ENCODE measurements at regions not wholly inside any gene's neighbourhood (a gene's known extent, or its start where the extent isn't known, plus 50 kb on each side); places are given as distances from the start of the nearest gene placed in this dataset.

DNA sequence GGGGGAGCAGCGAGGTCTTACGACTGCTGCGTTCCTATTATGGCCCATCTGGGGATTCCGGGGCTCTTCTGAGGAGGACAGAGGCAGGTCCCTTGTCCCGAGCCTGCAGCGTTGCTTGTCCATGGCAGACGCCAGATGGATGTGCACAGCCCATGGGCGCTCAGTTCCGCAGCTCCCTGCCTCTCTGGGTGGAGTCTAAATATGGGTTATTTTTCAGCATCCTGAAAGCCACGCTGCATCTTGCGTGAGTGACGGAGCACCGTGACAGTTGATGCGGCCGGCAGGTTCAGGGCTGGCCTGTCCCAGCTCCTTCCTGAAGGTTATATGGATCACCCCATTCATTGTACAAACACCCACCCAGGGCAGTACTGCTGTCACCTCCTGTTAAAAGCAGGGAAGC lies 1169.4 kb downstream of the BRD1 start:
- TF ChIP-seq, protein P1, sequence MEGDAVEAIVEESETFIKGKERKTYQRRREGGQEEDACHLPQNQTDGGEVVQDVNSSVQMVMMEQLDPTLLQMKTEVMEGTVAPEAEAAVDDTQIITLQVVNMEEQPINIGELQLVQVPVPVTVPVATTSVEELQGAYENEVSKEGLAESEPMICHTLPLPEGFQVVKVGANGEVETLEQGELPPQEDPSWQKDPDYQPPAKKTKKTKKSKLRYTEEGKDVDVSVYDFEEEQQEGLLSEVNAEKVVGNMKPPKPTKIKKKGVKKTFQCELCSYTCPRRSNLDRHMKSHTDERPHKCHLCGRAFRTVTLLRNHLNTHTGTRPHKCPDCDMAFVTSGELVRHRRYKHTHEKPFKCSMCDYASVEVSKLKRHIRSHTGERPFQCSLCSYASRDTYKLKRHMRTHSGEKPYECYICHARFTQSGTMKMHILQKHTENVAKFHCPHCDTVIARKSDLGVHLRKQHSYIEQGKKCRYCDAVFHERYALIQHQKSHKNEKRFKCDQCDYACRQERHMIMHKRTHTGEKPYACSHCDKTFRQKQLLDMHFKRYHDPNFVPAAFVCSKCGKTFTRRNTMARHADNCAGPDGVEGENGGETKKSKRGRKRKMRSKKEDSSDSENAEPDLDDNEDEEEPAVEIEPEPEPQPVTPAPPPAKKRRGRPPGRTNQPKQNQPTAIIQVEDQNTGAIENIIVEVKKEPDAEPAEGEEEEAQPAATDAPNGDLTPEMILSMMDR (IDR thresholded peaks at IDR 0.05 in 8 of 11, conservative IDR thresholded peaks at IDR 0.05 in 3 of 11): no peak
- TF ChIP-seq POLR2A (IDR thresholded peaks at IDR 0.05): no peak

Measured in spleen (tissue), 7 donors.